ENCODE measurements at regions not wholly inside any gene's neighbourhood (a gene's known extent, or its start where the extent isn't known, plus 50 kb on each side); places are given as distances from the start of the nearest gene placed in this dataset.

DNA sequence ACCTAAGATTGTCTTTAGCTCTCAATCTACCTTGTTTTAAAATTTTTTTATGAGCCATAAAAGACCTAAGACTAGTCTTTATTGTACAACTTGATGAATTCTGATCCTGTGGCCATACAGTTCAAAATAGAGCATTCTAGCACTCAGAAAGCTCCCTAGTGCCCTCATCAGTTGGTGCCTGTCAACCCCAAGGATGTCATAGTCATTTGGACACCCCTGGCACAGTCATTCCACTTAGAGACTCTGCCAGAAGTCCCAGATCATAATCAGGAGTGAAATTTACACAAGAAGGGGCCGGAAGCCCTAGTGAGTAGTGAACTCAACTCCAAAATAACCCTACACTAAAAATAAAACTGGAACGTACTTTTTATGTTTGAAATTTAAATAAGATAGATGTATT, 80.0 kb upstream of the INSIG1 start:
- TF ChIP-seq, protein P1, sequence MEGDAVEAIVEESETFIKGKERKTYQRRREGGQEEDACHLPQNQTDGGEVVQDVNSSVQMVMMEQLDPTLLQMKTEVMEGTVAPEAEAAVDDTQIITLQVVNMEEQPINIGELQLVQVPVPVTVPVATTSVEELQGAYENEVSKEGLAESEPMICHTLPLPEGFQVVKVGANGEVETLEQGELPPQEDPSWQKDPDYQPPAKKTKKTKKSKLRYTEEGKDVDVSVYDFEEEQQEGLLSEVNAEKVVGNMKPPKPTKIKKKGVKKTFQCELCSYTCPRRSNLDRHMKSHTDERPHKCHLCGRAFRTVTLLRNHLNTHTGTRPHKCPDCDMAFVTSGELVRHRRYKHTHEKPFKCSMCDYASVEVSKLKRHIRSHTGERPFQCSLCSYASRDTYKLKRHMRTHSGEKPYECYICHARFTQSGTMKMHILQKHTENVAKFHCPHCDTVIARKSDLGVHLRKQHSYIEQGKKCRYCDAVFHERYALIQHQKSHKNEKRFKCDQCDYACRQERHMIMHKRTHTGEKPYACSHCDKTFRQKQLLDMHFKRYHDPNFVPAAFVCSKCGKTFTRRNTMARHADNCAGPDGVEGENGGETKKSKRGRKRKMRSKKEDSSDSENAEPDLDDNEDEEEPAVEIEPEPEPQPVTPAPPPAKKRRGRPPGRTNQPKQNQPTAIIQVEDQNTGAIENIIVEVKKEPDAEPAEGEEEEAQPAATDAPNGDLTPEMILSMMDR (conservative IDR thresholded peaks at IDR 0.05): no peak
- no peak for TF ChIP-seq EZH2 (IDR thresholded peaks at IDR 0.05; ENCODE audit: low read depth)
